DMS 273 (cell line): ENCODE measurements at regions not wholly inside any gene's neighbourhood (a gene's known extent, or its start where the extent isn't known, plus 50 kb on each side); places are given as distances from the start of the nearest gene placed in this dataset.

Experiments
- DNase-seq: peaks from one replicate; lab custom pipeline; 2025; ENCODE audit not compliant: unreplicated experiment; lab: John Stamatoyannopoulos, UW

- DNase-seq, result no peak
These were observed 251.6 kb downstream of the GALR1 start for GRCh38 chr18:77501266-77501665.

DNA sequence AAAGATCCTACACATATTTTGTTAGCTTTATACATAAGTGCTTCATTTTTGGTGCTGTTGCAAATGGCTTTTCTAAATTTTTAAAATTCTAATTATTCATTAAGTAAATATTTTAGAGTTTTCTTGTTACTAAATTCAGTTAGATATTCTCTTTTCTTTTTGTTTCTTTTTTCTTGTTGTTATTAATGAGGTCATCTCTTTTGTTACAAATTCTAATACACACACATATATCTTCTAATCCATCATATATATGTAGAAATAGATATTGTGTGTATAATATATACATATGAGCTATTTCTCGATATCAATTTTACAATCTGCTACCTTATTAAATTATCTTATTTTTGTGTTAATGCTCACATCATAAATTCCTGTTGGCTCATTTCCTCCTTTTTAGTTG is 255.9 kb downstream of the GALR1 start:
- DNase-seq, result no peak

- no peak for DNase-seq
These were observed 262.5 kb downstream of the GALR1 start for GRCh38 chr18:77512152-77512551.

- no peak for DNase-seq
These were observed 268.3 kb downstream of the GALR1 start for GRCh38 chr18:77517901-77518300.

- DNase-seq, result no peak
These were observed 271.1 kb downstream of the GALR1 start for GRCh38 chr18:77520767-77521166.

GRCh38 chr18:77522051-77522675 is 272.5 kb downstream of the GALR1 start:
- no peak for DNase-seq

- DNase-seq, result no peak
These were observed 275.3 kb downstream of the GALR1 start for GRCh38 chr18:77524909-77525308.

GRCh38 chr18:77526962-77527361 is 277.3 kb downstream of the GALR1 start:
- DNase-seq, result no peak

DNA sequence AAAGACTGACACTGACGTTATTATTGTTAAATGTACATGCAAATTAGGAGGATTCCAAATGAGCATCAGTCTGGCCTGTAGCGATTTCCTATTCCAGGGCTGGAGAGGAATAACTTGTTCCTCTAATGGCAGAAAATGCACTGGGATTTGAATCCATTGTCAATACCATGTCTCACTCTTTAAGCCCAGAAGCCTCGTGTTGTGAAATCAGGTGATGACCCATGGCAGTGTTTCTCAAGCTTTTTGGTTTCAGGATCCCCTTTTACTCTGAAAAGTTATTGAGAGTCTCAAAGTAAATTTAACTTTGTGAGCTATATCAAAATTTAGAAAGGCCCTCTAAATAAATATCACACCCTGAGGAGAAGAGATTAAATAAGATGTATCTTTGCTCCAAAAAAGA is 279.2 kb downstream of the GALR1 start:
- DNase-seq, result no peak

- DNase-seq, result no peak
These were observed 280.0 kb downstream of the GALR1 start for GRCh38 chr18:77529492-77530176.

GRCh38 chr18:77530732-77531131 is 281.1 kb downstream of the GALR1 start:
- DNase-seq, result no peak

DNA sequence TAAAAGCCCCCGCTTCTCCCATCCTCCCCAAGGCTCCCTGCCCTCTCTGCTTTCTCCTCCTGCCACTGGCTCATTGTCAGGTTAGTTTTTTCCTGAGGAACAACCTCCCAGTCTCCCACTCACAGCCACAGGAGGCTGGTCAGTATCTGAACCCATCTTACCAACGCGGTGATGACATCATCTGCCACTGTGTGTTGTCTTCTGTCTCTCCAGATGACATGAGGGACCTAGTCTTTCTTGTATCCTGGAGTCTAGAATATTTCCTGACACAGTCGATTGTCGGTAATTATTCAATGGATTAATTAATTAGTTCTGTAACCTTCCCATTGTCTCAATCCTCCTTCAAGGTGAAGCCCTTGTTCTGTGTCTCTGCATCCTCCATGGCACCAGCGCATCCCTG is 290.2 kb downstream of the GALR1 start:
- no peak for DNase-seq

DNA sequence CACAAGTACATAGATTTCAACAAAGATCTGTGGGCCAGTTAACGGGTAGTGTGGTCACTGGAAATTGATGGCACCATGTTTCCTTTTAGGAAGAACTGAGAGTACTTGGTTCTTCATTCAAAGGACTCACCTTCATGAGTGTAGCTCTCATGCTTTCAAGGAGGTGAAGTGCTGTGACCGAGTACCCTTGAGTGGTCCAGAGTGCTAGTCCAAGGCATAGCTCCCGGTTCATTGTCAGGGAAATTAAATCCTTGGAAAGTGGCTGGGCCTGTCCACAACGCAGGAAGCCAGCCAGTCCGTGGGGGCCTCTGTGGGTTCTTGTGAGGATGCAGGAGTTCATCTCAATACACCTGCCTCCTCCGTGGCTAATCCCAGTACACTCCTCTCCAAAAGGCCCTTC is 295.1 kb downstream of the GALR1 start:
- no peak for DNase-seq

- DNase-seq, result no peak
These were observed 298.1 kb downstream of the GALR1 start for GRCh38 chr18:77547757-77548156.

GRCh38 chr18:77548790-77549420 is 299.3 kb downstream of the GALR1 start:
- no peak for DNase-seq

DNA sequence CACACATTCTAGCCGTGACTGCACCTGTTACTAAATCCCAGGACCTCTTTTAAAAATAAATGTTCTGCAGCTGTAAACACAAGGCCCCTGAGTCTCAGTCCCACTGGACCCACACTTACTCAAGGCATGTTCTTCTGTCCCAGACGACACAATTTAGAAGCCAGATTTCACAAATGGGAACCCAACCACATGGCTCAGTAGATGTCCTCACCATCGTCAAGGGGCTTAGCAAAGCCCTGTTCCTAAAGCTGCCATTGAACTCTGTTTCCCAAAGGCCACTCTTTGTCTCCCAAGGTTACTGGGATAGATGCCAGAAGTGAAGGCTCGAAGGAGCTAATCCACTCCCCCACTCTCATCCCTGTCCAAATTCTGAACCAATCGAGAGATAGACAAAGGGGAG is 301.0 kb downstream of the GALR1 start:
- DNase-seq, result no peak

DNA sequence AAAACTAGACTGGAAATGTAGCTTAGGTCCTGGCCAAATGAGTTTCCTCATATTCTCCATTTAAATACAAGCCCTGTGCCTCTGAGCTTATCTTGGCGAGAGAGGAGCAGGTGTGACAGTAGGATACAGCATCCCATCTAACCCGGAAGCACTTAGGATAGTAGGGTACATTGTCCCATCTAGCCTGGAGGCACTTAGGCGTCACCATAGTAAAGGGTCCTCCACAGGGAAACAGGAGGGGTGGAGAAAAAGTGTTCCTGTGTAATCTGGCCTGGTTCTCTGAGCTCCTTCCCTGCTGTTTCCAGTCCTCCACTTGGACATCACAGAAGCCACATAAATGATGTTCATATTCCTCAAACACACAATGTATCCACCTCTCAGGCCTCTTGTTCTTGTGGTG is 301.4 kb downstream of the GALR1 start:
- DNase-seq, result peak; percentile 9

- DNase-seq, result no peak
These were observed 303.3 kb downstream of the GALR1 start for GRCh38 chr18:77552945-77553344.

DNA sequence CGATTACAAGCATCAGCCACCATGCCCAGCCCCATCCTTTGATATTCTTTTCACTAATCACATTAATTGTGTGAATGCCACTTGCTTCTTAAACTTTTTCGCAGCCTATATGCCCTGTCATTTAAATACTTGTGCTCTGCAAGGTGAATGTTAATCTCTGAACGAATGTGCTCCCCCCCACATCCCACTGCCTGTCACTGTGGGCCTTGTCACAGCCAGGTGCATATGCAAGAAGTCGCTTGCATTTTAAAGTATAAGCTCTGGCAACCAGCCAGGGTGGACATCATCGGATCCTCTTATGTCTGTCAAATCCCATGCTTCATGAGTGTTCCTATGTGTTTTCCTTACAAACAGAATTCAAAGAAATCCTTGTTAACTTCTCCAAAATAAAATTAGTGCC is 304.4 kb downstream of the GALR1 start:
- DNase-seq, result no peak

GRCh38 chr18:77557046-77557587 is 307.5 kb downstream of the GALR1 start:
- DNase-seq, result no peak

DNA sequence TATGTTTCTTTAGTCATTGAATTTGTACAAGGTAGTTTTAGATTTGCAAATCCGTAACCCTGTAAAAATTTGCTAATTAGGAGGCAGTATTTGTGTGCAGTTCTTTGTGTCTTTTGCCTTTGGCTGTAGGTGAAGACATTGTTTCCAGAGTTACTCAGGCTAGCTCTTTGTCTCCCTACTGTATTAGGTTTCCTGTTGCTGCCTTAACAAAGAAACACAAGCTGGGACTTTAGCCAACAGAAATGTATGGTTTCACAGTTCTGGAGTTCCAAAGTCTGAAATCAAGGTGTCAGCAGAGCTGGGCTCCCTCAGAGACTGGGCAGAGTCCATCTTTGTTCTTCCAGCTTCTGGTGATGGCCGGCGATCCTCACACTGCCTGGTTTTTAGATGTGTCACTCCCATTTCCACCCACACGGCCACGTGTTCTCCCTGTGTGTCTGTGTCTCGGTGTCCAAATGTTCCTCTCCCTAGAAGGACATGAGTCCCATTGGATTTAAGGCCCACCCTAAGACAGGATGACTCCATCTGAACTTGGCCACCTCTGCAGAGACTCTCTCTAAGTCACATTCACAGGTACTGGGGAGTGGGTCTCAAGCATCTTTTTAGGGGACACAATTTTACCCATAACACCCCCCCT is 309.7 kb downstream of the GALR1 start:
- no peak for DNase-seq
